Endothelial cell of umbilical vein (primary cell): ENCODE measurements at regions not wholly inside any gene's neighbourhood (a gene's known extent, or its start where the extent isn't known, plus 50 kb on each side); places are given as distances from the start of the nearest gene placed in this dataset.

ENCODE experiments used
- BruUV-seq: library from RNA; stranded (reverse); fragments of 400-500 nt; replicated peaks from 2 replicates; lab custom pipeline; 2021; lab: Mats Ljungman, UMichigan
- CTCF ChIA-PET: fragments of 300-600, 350-600 bp; sonication (Branson Sonifier 250); formaldehyde crosslinking; loops from one replicate; lab custom pipeline; 2021; ENCODE audit warnings: antibody characterized with exemption, inconsistent platforms; lab: Charles Lee
- POLR2A ChIA-PET: fragments of 300-600, 350-600 bp; sonication (Branson Sonifier 250); formaldehyde crosslinking; loops from one replicate; lab custom pipeline; 2021; ENCODE audit warnings: antibody characterized with exemption, inconsistent platforms; lab: Charles Lee
- DNase-seq: peaks from one replicate; pipeline ENCODE4 v3.0.0-alpha.2; 2011; ENCODE audit warnings: low read depth, low spot score
- FAIRE-seq: peaks from 2 replicates; lab custom pipeline; 2011; peaks lifted over from hg19 to GRCh38; lab: Jason Lieb, UNC
- H2AFZ ChIP-seq: 2 replicates; pipeline ENCODE4 v1.6.0; 2012; ENCODE audit warnings: low read depth, low read length, control low read depth, inconsistent platforms
- H3K27ac ChIP-seq: 2 replicates; pipeline ENCODE4 v1.5.1; 2011; ENCODE audit warnings: low read depth, mild to moderate bottlenecking, control low read depth, low read length, moderate library complexity; ENCODE audit not compliant: insufficient read depth
- H3K27me3 ChIP-seq, 2 experiments: 2 replicates each; pipeline versions ENCODE4 v1.6.0 to v1.6.1; 2011; ENCODE audit warnings: low read length in 2 of 2, mixed read lengths in 1 of 2; ENCODE audit not compliant: control insufficient read depth in 2 of 2, insufficient read depth in 2 of 2
- H3K36me3 ChIP-seq, 2 experiments: 2 replicates in 1 of 2; 3 replicates in 1 of 2; pipeline ENCODE4 v1.5.1; 2011; ENCODE audit warnings: low read length in 2 of 2, mild to moderate bottlenecking in 1 of 2, moderate library complexity in 1 of 2; ENCODE audit not compliant: control insufficient read depth in 2 of 2, insufficient read depth in 2 of 2; ENCODE audit errors: extremely low read depth in 1 of 2
- H3K4me1 ChIP-seq: 3 replicates; pipeline ENCODE4 v1.5.1; 2011; ENCODE audit warnings: mild to moderate bottlenecking, low read length; ENCODE audit not compliant: control insufficient read depth, insufficient read depth; ENCODE audit errors: extremely low read depth
- H3K4me2 ChIP-seq: 2 replicates; pipeline ENCODE4 v1.6.1; 2011; ENCODE audit warnings: low read length, control low read depth, mixed read lengths; ENCODE audit not compliant: insufficient read depth
- H3K4me3 ChIP-seq, 3 experiments: fragments of 200-600 bp in 1 of 3; sonication (generic), shearing (Covaris generic) in 1 of 3; replicated peaks in 1 of 3; 2 replicates each; pipeline ENCODE4 v1.5.1; 2011 to 2016; ENCODE audit warnings: control low read depth in 3 of 3, low read length in 3 of 3, mild to moderate bottlenecking in 2 of 3, inconsistent platforms in 1 of 3, low read depth in 1 of 3, moderate library complexity in 1 of 3; ENCODE audit not compliant: insufficient read depth in 1 of 3
- H3K79me2 ChIP-seq: 2 replicates; pipeline ENCODE4 v1.6.0; 2012; ENCODE audit warnings: low read length, inconsistent platforms; ENCODE audit not compliant: control insufficient read depth, insufficient read depth
- H3K9ac ChIP-seq: replicated peaks from 2 replicates; pipeline ENCODE3; 2011; ENCODE audit warnings: low read length, control low read depth; ENCODE audit not compliant: insufficient read depth; ENCODE audit errors: extremely low read depth
- H3K9me1 ChIP-seq: replicated peaks from 3 replicates; pipeline ENCODE4 v1.6.0; 2011; ENCODE audit warnings: mild to moderate bottlenecking, low read length; ENCODE audit not compliant: control insufficient read depth, insufficient read depth; ENCODE audit errors: extremely low read depth
- H3K9me3 ChIP-seq: replicated peaks from 2 replicates; pipeline ENCODE4 v1.5.1; 2012; ENCODE audit warnings: low read length, inconsistent platforms; ENCODE audit not compliant: control insufficient read depth, insufficient read depth
- H4K20me1 ChIP-seq: replicated peaks from 2 replicates; pipeline ENCODE3; 2011; ENCODE audit warnings: mild to moderate bottlenecking, low read length; ENCODE audit not compliant: control insufficient read depth, insufficient read depth; ENCODE audit errors: extremely low read depth
- CTCF ChIP-seq, 2 donors: IDR thresholded peaks; 1 replicate in 1 of 2; 2 replicates in 1 of 2; pipeline ENCODE4 v1.5.1; 2011; ENCODE audit warnings: low read length in 2 of 2, mild to moderate bottlenecking in 2 of 2, moderate library complexity in 2 of 2, control low read depth in 1 of 2, inconsistent platforms in 1 of 2, low read depth in 1 of 2; ENCODE audit not compliant: insufficient read depth in 1 of 2; ENCODE audit errors: extremely low read depth in 1 of 2
- EZH2 ChIP-seq: IDR thresholded peaks from 2 replicates; pipeline ENCODE4 v1.6.1; 2012; ENCODE audit warnings: borderline replicate concordance, low read depth, mild to moderate bottlenecking, moderate library complexity, low read length, inconsistent platforms; ENCODE audit not compliant: severe bottlenecking
- FOS ChIP-seq: IDR thresholded peaks from 2 replicates; pipeline ENCODE4 v1.6.1; 2011; ENCODE audit warnings: mild to moderate bottlenecking, low read length, moderate library complexity, borderline replicate concordance; ENCODE audit not compliant: insufficient read depth
- GATA2 ChIP-seq: IDR thresholded peaks from 2 replicates; pipeline ENCODE4 v1.7.0; 2011; ENCODE audit warnings: low read depth, mild to moderate bottlenecking, moderate library complexity, mixed read lengths, low read length; ENCODE audit not compliant: insufficient read length, insufficient read depth
- JUN ChIP-seq: IDR thresholded peaks from 2 replicates; pipeline ENCODE4 v1.6.1; 2011; ENCODE audit warnings: borderline replicate concordance, low read depth; ENCODE audit not compliant: insufficient read length, insufficient read depth
- MAX ChIP-seq: IDR thresholded peaks from 2 replicates; pipeline ENCODE4 v1.6.1; 2011; ENCODE audit not compliant: insufficient read depth, insufficient read length
- MYC ChIP-seq: IDR thresholded peaks from one replicate; pipeline ENCODE4 v1.6.1; 2011; ENCODE audit warnings: mild to moderate bottlenecking, low read depth, low read length
- POLR2A ChIP-seq: IDR thresholded peaks from 2 replicates; pipeline ENCODE4 v1.6.1; 2012; ENCODE audit warnings: low read depth, mild to moderate bottlenecking, control low read depth, low read length
- POLR2AphosphoS5 ChIP-seq: IDR thresholded peaks from 2 replicates; pipeline ENCODE4 v1.6.1; 2012; ENCODE audit warnings: low read depth, mild to moderate bottlenecking, control low read depth, low read length, moderate library complexity; ENCODE audit not compliant: insufficient read depth
- dilution Hi-C: fragments of 300-500 bp; cut with MboI; formaldehyde crosslinking; loops from one replicate; pipeline ENCODE4 v1.15.0; 2019; ENCODE audit warnings: low sequenced_read_pairs; ENCODE audit not compliant: extremely low pct_ligation_motif_present
- intact Hi-C: fragments of 100-400 bp; cut with micrococcal nuclease; formaldehyde crosslinking; loops from one replicate; pipeline ENCODE4 v1.10.0; 2022

DNA sequence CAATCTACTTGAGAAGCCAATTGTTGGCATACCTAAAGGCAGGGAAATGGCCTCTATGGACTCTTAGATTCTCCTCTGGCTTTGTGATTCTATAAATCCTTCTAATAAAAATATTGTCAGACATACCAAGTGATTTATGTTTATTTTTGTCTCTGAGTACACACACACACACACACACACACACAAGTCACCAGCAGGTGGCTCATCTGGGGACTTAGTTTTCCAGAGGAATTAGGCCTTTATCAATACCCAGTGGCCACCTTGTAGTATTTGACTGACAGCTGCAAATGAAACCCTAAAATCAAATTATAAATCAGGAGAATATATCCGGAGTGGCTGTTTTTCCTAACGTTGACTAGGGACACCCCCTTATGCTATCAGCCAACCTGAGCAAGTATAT lies 258.5 kb downstream of the BRINP2 start:
- BruUV-seq: no TSS peak
- intact Hi-C loops: loop anchor here (2.0 kb wide), 1 partner anchor 518 kb away; no protein-coding TSS in a partner anchor
- no peak for FAIRE-seq
- Histone ChIP-seq H3K79me2 (no peaks in the 10 kb centered on the region), H3K4me2 (no peak overlapping the region), H3K9ac (no peak overlapping the region), H3K27me3 (no peaks in the 10 kb centered on the region), H3K9me3 (no peaks in the 10 kb centered on the region), H3K4me1 (no peaks in the 10 kb centered on the region), H3K9me1 (no peaks in the 10 kb centered on the region), H3K27ac (no peak overlapping the region), H4K20me1 (no peaks in the 10 kb centered on the region), H2AFZ (no peak overlapping the region), H3K36me3 (no peaks in the 10 kb centered on the region), H3K4me3 (no peak overlapping the region)
- CTCF ChIA-PET: no interaction called here
- POLR2A ChIA-PET: no interaction called here
- TF ChIP-seq EZH2 (no peak), JUN (no peak), GATA2 (no peak), POLR2AphosphoS5 (no peak), FOS (no peak), POLR2A (no peak), MAX (no peak), MYC (no peak), CTCF (IDR thresholded peaks at IDR 0.05; ENCODE audit: extremely low read depth in 1 of 2, insufficient read depth in 1 of 2, low read depth in 1 of 2, low read length in 2 of 2) (no peak)
- DNase-seq: no peak
- dilution Hi-C loops: no loop called here
